ENCODE measurements at regions not wholly inside any gene's neighbourhood (a gene's known extent, or its start where the extent isn't known, plus 50 kb on each side); places are given as distances from the start of the nearest gene placed in this dataset.

GRCh38 chr7:111676167-111676566 lies 113.9 kb upstream of the IMMP2L start:
- no peak overlapping the region for H4K5ac ChIP-seq (ENCODE audit: low read length)
- no peak overlapping the region for H3K4me3 ChIP-seq (ENCODE audit: low read length)
- H3K79me1 ChIP-seq (ENCODE audit: low read length): no peaks in the 10 kb centered on the region
- no peaks in the 10 kb centered on the region for H3K79me2 ChIP-seq (ENCODE audit: control insufficient read depth, insufficient read depth, low read length)
- H3K9ac ChIP-seq (ENCODE audit: low read length): no peak overlapping the region
- no peaks in the 10 kb centered on the region for H3K27me3 ChIP-seq (ENCODE audit: insufficient read depth, low read length, poor library complexity)
- no peak overlapping the region for H3K27ac ChIP-seq (ENCODE audit: low read depth, low read length)
- H3K56ac ChIP-seq (ENCODE audit: low read length): no peak overlapping the region
- H2BK5ac ChIP-seq (ENCODE audit: low read length): no peak overlapping the region
- H2BK120ac ChIP-seq (ENCODE audit: low read depth, low read length): no peak overlapping the region
- DNase-seq: no peak
- no peak overlapping the region for H2AK5ac ChIP-seq (ENCODE audit: low read length)
- no peaks in the 10 kb centered on the region for H3K4me1 ChIP-seq (ENCODE audit: control insufficient read depth, low read depth, low read length)
- H2BK15ac ChIP-seq (replicated peaks; ENCODE audit: low read depth): no peak overlapping the region
- no peak overlapping the region for H4K8ac ChIP-seq (ENCODE audit: low read depth, low read length)
- no peak overlapping the region for H3K4me2 ChIP-seq (ENCODE audit: low read length)
- H3K18ac ChIP-seq (ENCODE audit: low read length): no peak overlapping the region
- no peak overlapping the region for H3K4ac ChIP-seq (ENCODE audit: low read depth, low read length)
- H3K23ac ChIP-seq (ENCODE audit: low read length): no peak overlapping the region
- H3K36me3 ChIP-seq (ENCODE audit: control insufficient read depth, insufficient read depth, low read length): no peaks in the 10 kb centered on the region

DNA sequence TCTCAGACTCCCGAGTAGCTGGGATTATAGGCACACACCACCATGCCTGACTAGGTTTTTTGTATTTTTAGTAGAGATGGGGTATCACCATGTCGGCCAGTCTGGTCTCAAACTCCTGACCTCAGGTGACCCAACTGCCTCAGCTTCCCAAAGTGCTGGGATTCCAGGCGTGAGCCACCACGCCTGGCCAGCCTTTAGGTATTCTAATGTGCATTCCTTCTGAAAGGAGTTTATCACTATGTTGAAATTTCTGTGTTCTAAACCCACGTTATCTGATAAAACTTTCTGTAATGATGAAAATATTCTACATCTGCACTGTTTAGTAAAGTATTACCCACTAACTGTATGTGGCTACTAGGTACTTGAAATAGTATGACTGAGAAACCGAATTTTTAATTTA lies 110.6 kb upstream of the IMMP2L start:
- H3K9ac ChIP-seq (ENCODE audit: low read length): no peak overlapping the region
- no peak for DNase-seq
- no CpG with 5 or more reads among the region's 6 CpGs for WGBS (ENCODE audit: extremely low coverage, insufficient coverage, low lambda C conversion rate)

GRCh38 chr7:111671927-111672326 lies 109.6 kb upstream of the IMMP2L start:
- H3K56ac ChIP-seq (ENCODE audit: low read length): no peak overlapping the region
- WGBS (ENCODE audit: extremely low coverage, insufficient coverage, low lambda C conversion rate): no CpG with 5 or more reads among the region's 2 CpGs
- no peaks in the 10 kb centered on the region for H3K4me1 ChIP-seq (ENCODE audit: control insufficient read depth, low read depth, low read length)
- H4K5ac ChIP-seq (ENCODE audit: low read length): no peak overlapping the region
- no peak overlapping the region for H3K27ac ChIP-seq (ENCODE audit: low read depth, low read length)
- H3K79me1 ChIP-seq (ENCODE audit: low read length): no peaks in the 10 kb centered on the region
- H3K36me3 ChIP-seq (ENCODE audit: control insufficient read depth, insufficient read depth, low read length): no peaks in the 10 kb centered on the region
- no peaks in the 10 kb centered on the region for H3K79me2 ChIP-seq (ENCODE audit: control insufficient read depth, insufficient read depth, low read length)
- H3K4me3 ChIP-seq (ENCODE audit: low read length): no peak overlapping the region
- DNase-seq: no peak
- H3K4me2 ChIP-seq (ENCODE audit: low read length): no peak overlapping the region
- H3K27me3 ChIP-seq (ENCODE audit: insufficient read depth, low read length, poor library complexity): no peaks in the 10 kb centered on the region
- H3K4ac ChIP-seq (ENCODE audit: low read depth, low read length): no peak overlapping the region
- no peak overlapping the region for H4K8ac ChIP-seq (ENCODE audit: low read depth, low read length)
- H3K23ac ChIP-seq (ENCODE audit: low read length): no peak overlapping the region
- no peak overlapping the region for H2AK5ac ChIP-seq (ENCODE audit: low read length)
- no peak overlapping the region for H2BK120ac ChIP-seq (ENCODE audit: low read depth, low read length)
- no peak overlapping the region for H3K18ac ChIP-seq (ENCODE audit: low read length)
- no peak overlapping the region for H2BK15ac ChIP-seq (replicated peaks; ENCODE audit: low read depth)
- H2BK5ac ChIP-seq (ENCODE audit: low read length): no peak overlapping the region
- no peak overlapping the region for H3K9ac ChIP-seq (ENCODE audit: low read length)

More for the DNA sequence above, 110.6 kb upstream of the IMMP2L start:
- Histone ChIP-seq H3K27me3 (ENCODE audit: insufficient read depth, low read length, poor library complexity) (no peaks in the 10 kb centered on the region), H3K27ac (ENCODE audit: low read depth, low read length) (no peak overlapping the region), H3K23ac (ENCODE audit: low read length) (no peak overlapping the region), H4K8ac (ENCODE audit: low read depth, low read length) (no peak overlapping the region), H3K18ac (ENCODE audit: low read length) (no peak overlapping the region), H3K4me3 (ENCODE audit: low read length) (no peak overlapping the region), H3K79me1 (ENCODE audit: low read length) (no peaks in the 10 kb centered on the region), H2BK5ac (ENCODE audit: low read length) (no peak overlapping the region), H3K4ac (ENCODE audit: low read depth, low read length) (no peak overlapping the region), H3K4me1 (ENCODE audit: control insufficient read depth, low read depth, low read length) (no peaks in the 10 kb centered on the region), H3K36me3 (ENCODE audit: control insufficient read depth, insufficient read depth, low read length) (no peaks in the 10 kb centered on the region), H3K56ac (ENCODE audit: low read length) (no peak overlapping the region), H2BK15ac (replicated peaks; ENCODE audit: low read depth) (no peak overlapping the region), H3K4me2 (ENCODE audit: low read length) (no peak overlapping the region), H4K5ac (ENCODE audit: low read length) (no peak overlapping the region), H2BK120ac (ENCODE audit: low read depth, low read length) (no peak overlapping the region), H2AK5ac (ENCODE audit: low read length) (no peak overlapping the region), H3K79me2 (ENCODE audit: control insufficient read depth, insufficient read depth, low read length) (no peaks in the 10 kb centered on the region)

- no peak overlapping the region for H4K8ac ChIP-seq (ENCODE audit: low read depth, low read length)
- no peak overlapping the region for H3K56ac ChIP-seq (ENCODE audit: low read length)
- no peaks in the 10 kb centered on the region for H3K79me1 ChIP-seq (ENCODE audit: low read length)
- no peak overlapping the region for H2BK5ac ChIP-seq (ENCODE audit: low read length)
- no peaks in the 10 kb centered on the region for H3K27me3 ChIP-seq (ENCODE audit: insufficient read depth, low read length, poor library complexity)
- H4K5ac ChIP-seq (ENCODE audit: low read length): no peak overlapping the region
- WGBS (ENCODE audit: extremely low coverage, insufficient coverage, low lambda C conversion rate): no CpG with 5 or more reads among the region's 9 CpGs
- no peak overlapping the region for H3K9ac ChIP-seq (ENCODE audit: low read length)
- H3K18ac ChIP-seq (ENCODE audit: low read length): no peak overlapping the region
- no peak overlapping the region for H2BK120ac ChIP-seq (ENCODE audit: low read depth, low read length)
- no peak overlapping the region for H3K4me2 ChIP-seq (ENCODE audit: low read length)
- H3K27ac ChIP-seq (ENCODE audit: low read depth, low read length): no peak overlapping the region
- H3K4me1 ChIP-seq (ENCODE audit: control insufficient read depth, low read depth, low read length): no peaks in the 10 kb centered on the region
- no peak overlapping the region for H2BK15ac ChIP-seq (replicated peaks; ENCODE audit: low read depth)
- no peak overlapping the region for H3K4me3 ChIP-seq (ENCODE audit: low read length)
- DNase-seq: no peak
- H3K36me3 ChIP-seq (ENCODE audit: control insufficient read depth, insufficient read depth, low read length): no peaks in the 10 kb centered on the region
- no peaks in the 10 kb centered on the region for H3K79me2 ChIP-seq (ENCODE audit: control insufficient read depth, insufficient read depth, low read length)
- H3K23ac ChIP-seq (ENCODE audit: low read length): no peak overlapping the region
- no peak overlapping the region for H3K4ac ChIP-seq (ENCODE audit: low read depth, low read length)
- H2AK5ac ChIP-seq (ENCODE audit: low read length): no peak overlapping the region
Measured at GRCh38 chr7:111668711-111669110, 106.4 kb upstream of the IMMP2L start.

- no CpG with 5 or more reads among the region's 1 CpG for WGBS (ENCODE audit: extremely low coverage, insufficient coverage, low lambda C conversion rate)
Measured at GRCh38 chr7:111667488-111667887, 105.2 kb upstream of the IMMP2L start.

GRCh38 chr7:111666260-111666659 lies 104.0 kb upstream of the IMMP2L start:
- Histone ChIP-seq H2BK120ac (ENCODE audit: low read depth, low read length) (no peak overlapping the region), H3K56ac (ENCODE audit: low read length) (no peak overlapping the region), H3K36me3 (ENCODE audit: control insufficient read depth, insufficient read depth, low read length) (no peaks in the 10 kb centered on the region), H3K4ac (ENCODE audit: low read depth, low read length) (no peak overlapping the region), H3K27me3 (ENCODE audit: insufficient read depth, low read length, poor library complexity) (no peaks in the 10 kb centered on the region), H3K23ac (ENCODE audit: low read length) (no peak overlapping the region), H3K4me3 (ENCODE audit: low read length) (no peak overlapping the region), H4K5ac (ENCODE audit: low read length) (no peak overlapping the region), H3K27ac (ENCODE audit: low read depth, low read length) (no peak overlapping the region), H3K4me2 (ENCODE audit: low read length) (no peak overlapping the region), H3K18ac (ENCODE audit: low read length) (no peak overlapping the region), H2BK15ac (replicated peaks; ENCODE audit: low read depth) (no peak overlapping the region), H2BK5ac (ENCODE audit: low read length) (no peak overlapping the region), H4K8ac (ENCODE audit: low read depth, low read length) (no peak overlapping the region), H2AK5ac (ENCODE audit: low read length) (no peak overlapping the region), H3K79me2 (ENCODE audit: control insufficient read depth, insufficient read depth, low read length) (no peaks in the 10 kb centered on the region), H3K79me1 (ENCODE audit: low read length) (no peaks in the 10 kb centered on the region), H3K9ac (ENCODE audit: low read length) (no peak overlapping the region), H3K4me1 (ENCODE audit: control insufficient read depth, low read depth, low read length) (no peaks in the 10 kb centered on the region)
- WGBS (ENCODE audit: extremely low coverage, insufficient coverage, low lambda C conversion rate): no CpG with 5 or more reads among the region's 2 CpGs
- no peak for DNase-seq

More at GRCh38 chr7:111667488-111667887, 105.2 kb upstream of the IMMP2L start:
- no peak overlapping the region for H2BK5ac ChIP-seq (ENCODE audit: low read length)
- no peak overlapping the region for H2AK5ac ChIP-seq (ENCODE audit: low read length)
- H3K79me2 ChIP-seq (ENCODE audit: control insufficient read depth, insufficient read depth, low read length): no peaks in the 10 kb centered on the region
- no peak overlapping the region for H4K8ac ChIP-seq (ENCODE audit: low read depth, low read length)
- H3K79me1 ChIP-seq (ENCODE audit: low read length): no peaks in the 10 kb centered on the region
- H3K27me3 ChIP-seq (ENCODE audit: insufficient read depth, low read length, poor library complexity): no peaks in the 10 kb centered on the region
- H3K4me3 ChIP-seq (ENCODE audit: low read length): no peak overlapping the region
- DNase-seq: no peak
- no peak overlapping the region for H3K27ac ChIP-seq (ENCODE audit: low read depth, low read length)
- no peak overlapping the region for H3K56ac ChIP-seq (ENCODE audit: low read length)
- no peak overlapping the region for H2BK15ac ChIP-seq (replicated peaks; ENCODE audit: low read depth)
- no peak overlapping the region for H3K23ac ChIP-seq (ENCODE audit: low read length)
- no peak overlapping the region for H2BK120ac ChIP-seq (ENCODE audit: low read depth, low read length)
- H3K18ac ChIP-seq (ENCODE audit: low read length): no peak overlapping the region
- no peaks in the 10 kb centered on the region for H3K36me3 ChIP-seq (ENCODE audit: control insufficient read depth, insufficient read depth, low read length)
- no peaks in the 10 kb centered on the region for H3K4me1 ChIP-seq (ENCODE audit: control insufficient read depth, low read depth, low read length)
- H3K4ac ChIP-seq (ENCODE audit: low read depth, low read length): no peak overlapping the region
- H3K9ac ChIP-seq (ENCODE audit: low read length): no peak overlapping the region
- no peak overlapping the region for H3K4me2 ChIP-seq (ENCODE audit: low read length)
- H4K5ac ChIP-seq (ENCODE audit: low read length): no peak overlapping the region
